Breast epithelium (tissue), 4 donors: ENCODE measurements at regions not wholly inside any gene's neighbourhood (a gene's known extent, or its start where the extent isn't known, plus 50 kb on each side); places are given as distances from the start of the nearest gene placed in this dataset.

Experiments used
- DNase-seq, 2 donors: peaks; one replicate each; pipeline ENCODE4 v3.0.0-alpha.2; 2019; ENCODE audit warnings: low spot score in 2 of 2
- H3K27ac ChIP-seq, 2 donors: fragments of 200-600 bp; sonication (generic) in 1 of 2; one replicate each; pipeline ENCODE4 v1.5.1; 2016 to 2019; ENCODE audit warnings: mild to moderate bottlenecking in 1 of 2
- H3K27me3 ChIP-seq, 2 donors: fragments of 200-600 bp; sonication (generic) in 1 of 2; one replicate each; pipeline versions ENCODE4 v1.5.1 to v1.6.0; 2017 to 2019; ENCODE audit warnings: control low read depth in 1 of 2, mild to moderate bottlenecking in 1 of 2
- H3K36me3 ChIP-seq: fragments of 200-600 bp; one replicate; pipeline ENCODE4 v1.5.1; 2019
- H3K4me1 ChIP-seq, 2 donors: fragments of 200-600 bp; sonication (generic); one replicate each; pipeline ENCODE4 v1.5.1; 2016 to 2019; ENCODE audit warnings: control low read depth in 1 of 2
- H3K4me3 ChIP-seq, 3 donors: fragments of 200-600 bp; sonication (generic); 1 replicate in 2 of 3; 2 replicates in 1 of 3; pipeline ENCODE4 v1.5.1; 2016 to 2019; ENCODE audit warnings: mild to moderate bottlenecking in 3 of 3, moderate library complexity in 2 of 3
- H3K9me3 ChIP-seq, 2 donors: fragments of 200-600 bp; sonication (generic) in 1 of 2; one replicate each; pipeline ENCODE4 v1.5.1; 2016 to 2019; ENCODE audit warnings: control low read depth in 1 of 2
- CTCF ChIP-seq, 3 donors: fragments of 450-650 bp; IDR thresholded peaks; one replicate each; pipeline ENCODE4 v1.5.1; 2016 to 2017; ENCODE audit warnings: antibody characterized with exemption in 3 of 3, mild to moderate bottlenecking in 3 of 3, moderate library complexity in 3 of 3
- POLR2A ChIP-seq: fragments of 450-650 bp; IDR thresholded peaks from one replicate; pipeline ENCODE4 v1.6.1; 2016; ENCODE audit warnings: antibody characterized with exemption, mild to moderate bottlenecking, moderate library complexity
- POLR2AphosphoS5 ChIP-seq, 3 donors: sonication (generic); formaldehyde crosslinking; IDR thresholded peaks; one replicate each; pipeline ENCODE4 v1.6.1; 2017; ENCODE audit warnings: antibody characterized with exemption in 3 of 3
- intact Hi-C: fragments of 100-400 bp; cut with DNase I; formaldehyde crosslinking; loops from one replicate; pipeline ENCODE4 v1.15.1; 2023; ENCODE audit warnings: low total_unique reads

GRCh38 chr2:8080063-8080462 is 601.8 kb upstream of the ID2 start:
- intact Hi-C loops, result loop anchor here (2.0 kb wide), 1 partner anchor 71 kb away; no protein-coding TSS in a partner anchor
- Histone ChIP-seq H3K9me3 (no peaks in the 10 kb centered on the region), H3K4me1 (no peaks in the 10 kb centered on the region), H3K4me3 (no peak overlapping the region), H3K27me3 (no peaks in the 10 kb centered on the region), H3K36me3 (no peaks in the 10 kb centered on the region), H3K27ac (no peak overlapping the region)
- TF ChIP-seq POLR2AphosphoS5 (IDR thresholded peaks at IDR 0.05) (no peak), CTCF (IDR thresholded peaks at IDR 0.05) (no peak), POLR2A (no peak)
- no peak for DNase-seq

- H3K27me3 ChIP-seq, result no peaks in the 10 kb centered on the region
- TF ChIP-seq POLR2A (no peak), CTCF (IDR thresholded peaks at IDR 0.05) (no peak), POLR2AphosphoS5 (IDR thresholded peaks at IDR 0.05) (no peak)
- no peaks in the 10 kb centered on the region for H3K36me3 ChIP-seq
- H3K9me3 ChIP-seq, result no peaks in the 10 kb centered on the region
- intact Hi-C loops, result loop anchor here (2.0 kb wide), 1 partner anchor 70 kb away; no protein-coding TSS in a partner anchor
- H3K4me1 ChIP-seq, result no peaks in the 10 kb centered on the region
- H3K4me3 ChIP-seq, result no peak overlapping the region
- DNase-seq, result no peak
- no peak overlapping the region for H3K27ac ChIP-seq
Observed at GRCh38 chr2:8081130-8081529, 600.7 kb upstream of the ID2 start.

- no peak overlapping the region for H3K27ac ChIP-seq
- no peak for TF ChIP-seq POLR2AphosphoS5 (IDR thresholded peaks at IDR 0.05)
- TF ChIP-seq CTCF (IDR thresholded peaks at IDR 0.05), result no peak
- TF ChIP-seq POLR2A, result no peak
- H3K4me1 ChIP-seq, result no peaks in the 10 kb centered on the region
- intact Hi-C loops, result no loop called here
- H3K27me3 ChIP-seq, result no peaks in the 10 kb centered on the region
- DNase-seq, result no peak
- H3K36me3 ChIP-seq, result no peaks in the 10 kb centered on the region
- H3K9me3 ChIP-seq, result no peaks in the 10 kb centered on the region
- no peak overlapping the region for H3K4me3 ChIP-seq
Observed at GRCh38 chr2:8082840-8083239, 599.0 kb upstream of the ID2 start.

GRCh38 chr2:8086357-8086756 is 595.5 kb upstream of the ID2 start:
- Histone ChIP-seq H3K27me3 (no peaks in the 10 kb centered on the region), H3K4me1 (no peaks in the 10 kb centered on the region), H3K27ac (no peak overlapping the region), H3K4me3 (no peak overlapping the region), H3K36me3 (no peaks in the 10 kb centered on the region), H3K9me3 (no peaks in the 10 kb centered on the region)
- TF ChIP-seq POLR2A, result no peak
- TF ChIP-seq POLR2AphosphoS5 (IDR thresholded peaks at IDR 0.05), result no peak
- no peak for TF ChIP-seq CTCF (IDR thresholded peaks at IDR 0.05)
- intact Hi-C loops, result no loop called here
- DNase-seq, result no peak

- Histone ChIP-seq H3K9me3 (no peaks in the 10 kb centered on the region), H3K27me3 (no peaks in the 10 kb centered on the region), H3K4me3 (no peak overlapping the region), H3K4me1 (no peaks in the 10 kb centered on the region), H3K27ac (no peak overlapping the region), H3K36me3 (no peaks in the 10 kb centered on the region)
- no peak for DNase-seq
- TF ChIP-seq POLR2A (no peak), CTCF (IDR thresholded peaks at IDR 0.05) (no peak), POLR2AphosphoS5 (IDR thresholded peaks at IDR 0.05) (no peak)
- intact Hi-C loops, result no loop called here
Observed at GRCh38 chr2:8086796-8087479, 594.9 kb upstream of the ID2 start.
